Mucosa of descending colon (tissue), 3 donors: ENCODE measurements at regions not wholly inside any gene's neighbourhood (a gene's known extent, or its start where the extent isn't known, plus 50 kb on each side); places are given as distances from the start of the nearest gene placed in this dataset.
"Not testable (repeated sequence)": the region's sequence is repeated elsewhere in the genome, so short reads cannot be mapped to it uniquely, and the experiment has no call there.

Source experiments
- ATAC-seq: fragments of 200-7000 bp; cut with Tn5 transposase; one replicate; pipeline ENCODE4 v1.9.1; 2020; ENCODE audit warnings: mild to moderate bottlenecking, moderate library complexity
- DNase-seq, 3 donors: peaks; one replicate each; pipeline ENCODE4 v3.0.0-alpha.2; 2020
- H3K36me3 ChIP-seq: fragments of 200-600 bp; one replicate; pipeline ENCODE4 v1.8.0; 2021; ENCODE audit warnings: low read depth, mild to moderate bottlenecking
- H3K4me1 ChIP-seq: fragments of 200-600 bp; one replicate; pipeline ENCODE4 v1.8.0; 2021; ENCODE audit warnings: low read depth, mild to moderate bottlenecking
- H3K4me3 ChIP-seq: fragments of 200-600 bp; one replicate; pipeline ENCODE4 v1.8.0; 2021; ENCODE audit warnings: mild to moderate bottlenecking
- H3K9me3 ChIP-seq: fragments of 200-600 bp; one replicate; pipeline ENCODE4 v1.8.0; 2021; ENCODE audit warnings: mild to moderate bottlenecking
- CTCF ChIP-seq: fragments of 200-600 bp; IDR thresholded peaks from one replicate; pipeline ENCODE4 v1.8.0; 2022; ENCODE audit warnings: antibody characterized with exemption, mild to moderate bottlenecking
- intact Hi-C, 2 donors: fragments of 100-400 bp; cut with DNase I in 1 of 2; cut with micrococcal nuclease in 1 of 2; formaldehyde crosslinking; loops; one replicate each; pipeline versions ENCODE4 v1.11.0 to v1.11.1; 2022; cut with DNase I, micrococcal nuclease
- donor health status: DM: no; HTN: no; CAD: no; lungs with moderate emphysema.
- donor health status: DM: no; HTN: no; CAD: no.
- donor health status: DM: no; HTN: yes; CAD: no.

- DNase-seq (no peak), ATAC-seq (no peak)
- TF ChIP-seq CTCF, result no peak
- Histone ChIP-seq H3K4me3 (no peak overlapping the region), H3K4me1 (no peaks in the 10 kb centered on the region), H3K9me3 (no peaks in the 10 kb centered on the region), H3K36me3 (no peaks in the 10 kb centered on the region)
- intact Hi-C loops, result no loop called here
Observed at GRCh38 chr20:40880063-40880728, 148.4 kb upstream of the TOP1 start.

- Histone ChIP-seq H3K9me3 (no peaks in the 10 kb centered on the region), H3K4me1 (no peaks in the 10 kb centered on the region), H3K4me3 (no peak overlapping the region), H3K36me3 (no peaks in the 10 kb centered on the region)
- no peak for DNase-seq
- intact Hi-C loops, result no loop called here
- ATAC-seq, result no peak
- TF ChIP-seq CTCF, result no peak
Observed at GRCh38 chr20:40880729-40881109, 147.9 kb upstream of the TOP1 start.

- no peak for ATAC-seq
- Histone ChIP-seq H3K4me1 (no peaks in the 10 kb centered on the region), H3K36me3 (no peaks in the 10 kb centered on the region), H3K4me3 (no peak overlapping the region), H3K9me3 (no peaks in the 10 kb centered on the region)
- DNase-seq, result no peak
- intact Hi-C loops, result no loop called here
- TF ChIP-seq CTCF, result no peak
Observed at GRCh38 chr20:40882152-40882551, 146.5 kb upstream of the TOP1 start.

- no peaks in the 10 kb centered on the region for H3K36me3 ChIP-seq
- intact Hi-C loops, result no loop called here
- DNase-seq (no peak), ATAC-seq (no peak)
- no peaks in the 10 kb centered on the region for H3K4me1 ChIP-seq
- no peaks in the 10 kb centered on the region for H3K9me3 ChIP-seq
- TF ChIP-seq CTCF, result no peak
- no peak overlapping the region for H3K4me3 ChIP-seq
Observed at GRCh38 chr20:40883097-40883496, 145.5 kb upstream of the TOP1 start.

- Histone ChIP-seq H3K4me1 (no peaks in the 10 kb centered on the region), H3K36me3 (no peaks in the 10 kb centered on the region), H3K9me3 (no peaks in the 10 kb centered on the region), H3K4me3 (no peak overlapping the region)
- TF ChIP-seq CTCF, result no peak
- intact Hi-C loops, result no loop called here
- DNase-seq, result no peak
- no peak for ATAC-seq
Observed at GRCh38 chr20:40887105-40887504, 141.5 kb upstream of the TOP1 start.

GRCh38 chr20:40889266-40889665, 139.4 kb upstream of the TOP1 start:
- H3K9me3 ChIP-seq, H3K4me1 ChIP-seq, H3K4me3 ChIP-seq, DNase-seq, H3K36me3 ChIP-seq, intact Hi-C loops, ATAC-seq: not testable (repeated sequence)
